ENCODE measurements at regions not wholly inside any gene's neighbourhood (a gene's known extent, or its start where the extent isn't known, plus 50 kb on each side); places are given as distances from the start of the nearest gene placed in this dataset.

- DNase-seq (ENCODE audit: low read depth in 2 of 2) = no peak
- TF ChIP-seq, protein P1, sequence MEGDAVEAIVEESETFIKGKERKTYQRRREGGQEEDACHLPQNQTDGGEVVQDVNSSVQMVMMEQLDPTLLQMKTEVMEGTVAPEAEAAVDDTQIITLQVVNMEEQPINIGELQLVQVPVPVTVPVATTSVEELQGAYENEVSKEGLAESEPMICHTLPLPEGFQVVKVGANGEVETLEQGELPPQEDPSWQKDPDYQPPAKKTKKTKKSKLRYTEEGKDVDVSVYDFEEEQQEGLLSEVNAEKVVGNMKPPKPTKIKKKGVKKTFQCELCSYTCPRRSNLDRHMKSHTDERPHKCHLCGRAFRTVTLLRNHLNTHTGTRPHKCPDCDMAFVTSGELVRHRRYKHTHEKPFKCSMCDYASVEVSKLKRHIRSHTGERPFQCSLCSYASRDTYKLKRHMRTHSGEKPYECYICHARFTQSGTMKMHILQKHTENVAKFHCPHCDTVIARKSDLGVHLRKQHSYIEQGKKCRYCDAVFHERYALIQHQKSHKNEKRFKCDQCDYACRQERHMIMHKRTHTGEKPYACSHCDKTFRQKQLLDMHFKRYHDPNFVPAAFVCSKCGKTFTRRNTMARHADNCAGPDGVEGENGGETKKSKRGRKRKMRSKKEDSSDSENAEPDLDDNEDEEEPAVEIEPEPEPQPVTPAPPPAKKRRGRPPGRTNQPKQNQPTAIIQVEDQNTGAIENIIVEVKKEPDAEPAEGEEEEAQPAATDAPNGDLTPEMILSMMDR (IDR thresholded peaks at IDR 0.05; ENCODE audit: low read depth, low read length) = no peak
- no peak overlapping the region for H3K4me3 ChIP-seq (replicated peaks in 1 of 2; ENCODE audit: low read depth in 2 of 2, low read length in 2 of 2)
Measured at GRCh38 chr12:13487326-13487725, 290.8 kb downstream of the EMP1 start.

GRCh38 chr12:13486794-13487193 lies 290.3 kb downstream of the EMP1 start:
- H3K4me3 ChIP-seq (replicated peaks in 1 of 2; ENCODE audit: low read depth in 2 of 2, low read length in 2 of 2) = no peak overlapping the region
- TF ChIP-seq, protein P1 (IDR thresholded peaks at IDR 0.05; ENCODE audit: low read depth, low read length) = no peak
- DNase-seq (ENCODE audit: low read depth in 2 of 2) = no peak

DNA sequence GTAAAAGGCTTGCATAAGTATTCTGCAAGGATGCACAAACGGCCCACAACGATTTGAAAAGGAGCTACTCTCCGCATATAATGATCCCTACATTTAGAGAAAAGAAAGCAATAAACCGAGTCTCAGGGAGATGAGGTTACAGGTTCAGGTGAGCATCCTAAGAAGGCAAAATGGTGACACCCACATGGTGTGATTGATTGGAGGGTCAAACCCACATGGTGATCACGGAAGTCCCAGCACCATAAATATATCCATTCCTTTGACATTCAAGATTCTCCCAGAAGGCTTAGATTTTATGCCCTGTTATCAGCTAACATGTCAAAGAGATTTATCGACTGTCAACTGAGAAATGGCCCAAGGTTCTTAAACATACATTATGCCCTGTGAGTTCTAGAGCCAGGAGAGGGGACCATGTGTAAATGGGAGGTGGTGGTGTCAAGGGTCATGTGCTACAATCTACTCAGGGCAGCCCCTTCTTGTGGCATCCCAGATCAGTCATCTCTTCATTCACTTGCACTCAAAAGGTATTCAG lies 282.2 kb downstream of the EMP1 start:
- H3K4me3 ChIP-seq (replicated peaks in 1 of 2; ENCODE audit: low read depth in 2 of 2, low read length in 2 of 2) = no peak overlapping the region
- DNase-seq (ENCODE audit: low read depth in 2 of 2) = no peak
- TF ChIP-seq, protein P1 (IDR thresholded peaks at IDR 0.05; ENCODE audit: low read depth, low read length) = no peak

GRCh38 chr12:13474381-13474780 lies 277.9 kb downstream of the EMP1 start:
- H3K4me3 ChIP-seq (replicated peaks in 1 of 2; ENCODE audit: low read depth in 2 of 2, low read length in 2 of 2) = no peak overlapping the region
- DNase-seq (ENCODE audit: low read depth in 2 of 2) = no peak
- TF ChIP-seq, protein P1 (IDR thresholded peaks at IDR 0.05; ENCODE audit: low read depth, low read length) = no peak

DNA sequence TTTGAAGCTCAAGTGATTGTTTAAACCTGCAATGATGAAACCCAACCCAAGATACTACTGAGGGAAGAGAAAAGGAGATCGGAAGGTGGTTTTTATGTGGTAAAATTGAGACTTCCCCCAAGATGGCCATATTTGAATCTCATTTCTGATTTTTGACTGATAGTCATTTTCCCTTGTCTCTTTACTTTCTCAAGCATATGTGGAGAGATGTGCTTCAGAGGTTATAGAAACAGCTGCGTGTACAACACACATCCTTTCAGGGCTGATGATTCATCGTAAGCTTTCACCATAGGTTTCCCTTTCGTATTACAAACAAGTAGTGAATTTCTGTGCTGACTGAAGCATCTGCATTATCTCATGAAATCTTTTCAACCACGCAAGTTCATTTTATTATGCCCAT lies 276.2 kb downstream of the EMP1 start:
- TF ChIP-seq, protein P1 (IDR thresholded peaks at IDR 0.05; ENCODE audit: low read depth, low read length) = no peak
- DNase-seq (ENCODE audit: low read depth in 2 of 2) = peak in 1 of 2 donors; percentile 60
- no peak overlapping the region for H3K4me3 ChIP-seq (replicated peaks in 1 of 2; ENCODE audit: low read depth in 2 of 2, low read length in 2 of 2)

DNA sequence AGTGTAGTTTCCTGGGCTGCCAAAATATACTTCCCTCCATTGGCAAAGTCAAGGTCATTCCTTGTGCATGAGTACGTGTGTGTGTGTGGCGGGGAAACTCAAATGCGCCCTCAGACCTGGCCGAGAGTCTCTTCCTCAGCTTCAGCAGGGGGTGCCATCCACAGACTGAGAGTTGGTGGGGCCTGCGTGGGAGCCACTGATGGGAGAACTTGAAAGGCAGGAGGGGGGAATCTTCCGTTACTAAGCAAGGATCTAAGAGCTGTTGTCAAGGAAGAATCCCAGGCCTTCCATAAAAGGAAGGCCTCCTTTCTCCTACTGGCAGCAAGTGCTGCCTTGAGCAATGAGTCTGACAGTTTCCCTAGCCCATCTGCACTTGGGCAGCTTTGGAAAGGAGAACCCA lies 274.9 kb downstream of the EMP1 start:
- H3K4me3 ChIP-seq (replicated peaks in 1 of 2; ENCODE audit: low read depth in 2 of 2, low read length in 2 of 2) = no peak overlapping the region
- no peak for DNase-seq (ENCODE audit: low read depth in 2 of 2)
- TF ChIP-seq, protein P1 (IDR thresholded peaks at IDR 0.05; ENCODE audit: low read depth, low read length) = no peak

DNA sequence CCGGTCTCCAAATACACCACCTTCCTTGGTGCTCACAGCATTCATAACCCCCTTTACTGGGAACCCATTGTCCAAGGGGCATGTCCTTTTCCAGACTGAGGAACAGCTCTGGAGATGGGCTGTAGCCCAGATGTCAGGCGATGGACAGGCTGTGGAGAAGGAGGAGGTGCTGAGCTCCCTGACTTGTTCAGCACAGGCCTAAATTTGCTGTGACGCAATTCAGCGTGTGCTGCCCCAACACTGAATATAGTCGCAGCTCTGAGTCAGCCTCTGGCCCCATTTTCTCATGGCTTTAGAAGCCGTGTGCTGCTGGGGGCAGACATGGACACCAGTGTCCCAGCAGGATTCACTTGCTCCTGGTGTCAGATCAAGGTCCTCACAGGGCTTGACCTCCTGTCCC lies 269.1 kb downstream of the EMP1 start:
- no peak overlapping the region for H3K4me3 ChIP-seq (replicated peaks in 1 of 2; ENCODE audit: low read depth in 2 of 2, low read length in 2 of 2)
- peak; percentile 0 to 56 for DNase-seq (ENCODE audit: low read depth in 2 of 2)
- TF ChIP-seq, protein P1 (IDR thresholded peaks at IDR 0.05; ENCODE audit: low read depth, low read length) = no peak

Measured in cardiac fibroblast (primary cell).